Uterus (tissue), 2 donors: ENCODE measurements at regions not wholly inside any gene's neighbourhood (a gene's known extent, or its start where the extent isn't known, plus 50 kb on each side); places are given as distances from the start of the nearest gene placed in this dataset.

Source experiments
- CTCF ChIP-seq, 4 experiments: fragments of 200-600 bp in 2 of 4; fragments of 450-650 bp in 2 of 4; sonication (generic) in 2 of 4; IDR thresholded peaks; one replicate each; pipeline ENCODE4 v1.5.1; 2016 to 2019; ENCODE audit warnings: antibody characterized with exemption in 4 of 4, mild to moderate bottlenecking in 2 of 4, moderate library complexity in 1 of 4
- POLR2A ChIP-seq, 2 donors: fragments of 450-650 bp; IDR thresholded peaks; one replicate each; pipeline ENCODE4 v1.6.1; 2016; ENCODE audit warnings: antibody characterized with exemption in 2 of 2, mild to moderate bottlenecking in 1 of 2, moderate library complexity in 1 of 2

GRCh38 chr18:43830303-43830702 is 553.0 kb upstream of the SYT4 start:
- TF ChIP-seq CTCF (IDR thresholded peaks at IDR 0.05) (no peak), POLR2A (IDR thresholded peaks at IDR 0.05) (no peak)
